PC-9 (cell line): ENCODE measurements at regions not wholly inside any gene's neighbourhood (a gene's known extent, or its start where the extent isn't known, plus 50 kb on each side); places are given as distances from the start of the nearest gene placed in this dataset.

Experiments used
- CTCF ChIP-seq: fragments of 200-600 bp; sonication (generic); conservative IDR thresholded peaks from 2 replicates; pipeline ENCODE4 v1.6.1; 2017; ENCODE audit warnings: mixed run types, antibody characterized with exemption, mild to moderate bottlenecking, moderate library complexity
- EZH2 ChIP-seq: fragments of 200-600 bp; sonication (generic); IDR thresholded peaks from 2 replicates; pipeline ENCODE4 v1.8.0; 2017; ENCODE audit warnings: antibody characterized with exemption, low read depth

- no peak for TF ChIP-seq CTCF
- no peak for TF ChIP-seq EZH2
Observed at GRCh38 chr4:23260511-23260910, 567.8 kb downstream of the GBA3 start.
